ENCODE measurements at regions not wholly inside any gene's neighbourhood (a gene's known extent, or its start where the extent isn't known, plus 50 kb on each side); places are given as distances from the start of the nearest gene placed in this dataset.

- Histone ChIP-seq H3K79me2 (no peaks in the 10 kb centered on the region), H3K27ac (no peak overlapping the region), H3K4me1 (no peaks in the 10 kb centered on the region), H3K36me3 (ENCODE audit: control insufficient read depth, insufficient read depth, low read length) (no peaks in the 10 kb centered on the region), H3K9me3 (ENCODE audit: control insufficient read depth, low read length) (no peaks in the 10 kb centered on the region), H3K4me2 (ENCODE audit: low read length) (no peak overlapping the region), H2AFZ (no peak overlapping the region), H3K27me3 (ENCODE audit: control insufficient read depth, insufficient read depth, low read length) (no peaks in the 10 kb centered on the region), H3K9ac (no peak overlapping the region), H3K4me3 (ENCODE audit: low read depth, low read length) (no peak overlapping the region)
- TF ChIP-seq CTCF (IDR thresholded peaks at IDR 0.05): no peak
Measured at GRCh38 chr7:113652501-113652900, 266.3 kb downstream of the PPP1R3A start.

GRCh38 chr7:113649556-113649955, 269.3 kb downstream of the PPP1R3A start:
- Histone ChIP-seq H3K27ac (no peak overlapping the region), H3K27me3 (ENCODE audit: control insufficient read depth, insufficient read depth, low read length) (no peaks in the 10 kb centered on the region), H3K9ac (no peak overlapping the region), H2AFZ (no peak overlapping the region), H3K4me2 (ENCODE audit: low read length) (no peak overlapping the region), H3K36me3 (ENCODE audit: control insufficient read depth, insufficient read depth, low read length) (no peaks in the 10 kb centered on the region), H3K79me2 (no peaks in the 10 kb centered on the region), H3K4me1 (no peaks in the 10 kb centered on the region), H3K9me3 (ENCODE audit: control insufficient read depth, low read length) (no peaks in the 10 kb centered on the region), H3K4me3 (ENCODE audit: low read depth, low read length) (no peak overlapping the region)
- TF ChIP-seq CTCF (IDR thresholded peaks at IDR 0.05): no peak

GRCh38 chr7:113639221-113639620, 279.6 kb downstream of the PPP1R3A start:
- Histone ChIP-seq H3K79me2 (no peaks in the 10 kb centered on the region), H3K27me3 (ENCODE audit: control insufficient read depth, insufficient read depth, low read length) (no peaks in the 10 kb centered on the region), H2AFZ (no peak overlapping the region), H3K4me2 (ENCODE audit: low read length) (no peak overlapping the region), H3K4me1 (no peaks in the 10 kb centered on the region), H3K9me3 (ENCODE audit: control insufficient read depth, low read length) (no peaks in the 10 kb centered on the region), H3K9ac (no peak overlapping the region), H3K36me3 (ENCODE audit: control insufficient read depth, insufficient read depth, low read length) (no peaks in the 10 kb centered on the region), H3K4me3 (ENCODE audit: low read depth, low read length) (no peak overlapping the region), H3K27ac (no peak overlapping the region)
- TF ChIP-seq CTCF (IDR thresholded peaks at IDR 0.05): no peak

GRCh38 chr7:113636727-113637421, 281.9 kb downstream of the PPP1R3A start:
- H3K4me2 ChIP-seq (ENCODE audit: low read length): no peak overlapping the region
- no peaks in the 10 kb centered on the region for H3K4me1 ChIP-seq
- TF ChIP-seq CTCF (IDR thresholded peaks at IDR 0.05): no peak
- no peaks in the 10 kb centered on the region for H3K9me3 ChIP-seq (ENCODE audit: control insufficient read depth, low read length)
- no peaks in the 10 kb centered on the region for H3K79me2 ChIP-seq
- H2AFZ ChIP-seq: no peak overlapping the region
- no peak overlapping the region for H3K4me3 ChIP-seq (ENCODE audit: low read depth, low read length)
- H3K36me3 ChIP-seq (ENCODE audit: control insufficient read depth, insufficient read depth, low read length): no peaks in the 10 kb centered on the region
- H3K27ac ChIP-seq: no peak overlapping the region
- no peaks in the 10 kb centered on the region for H3K27me3 ChIP-seq (ENCODE audit: control insufficient read depth, insufficient read depth, low read length)
- H3K9ac ChIP-seq: no peak overlapping the region

- no peak overlapping the region for H3K4me3 ChIP-seq (ENCODE audit: low read depth, low read length)
- H3K9me3 ChIP-seq (ENCODE audit: control insufficient read depth, low read length): no peaks in the 10 kb centered on the region
- H3K4me2 ChIP-seq (ENCODE audit: low read length): no peak overlapping the region
- no peaks in the 10 kb centered on the region for H3K36me3 ChIP-seq (ENCODE audit: control insufficient read depth, insufficient read depth, low read length)
- no peaks in the 10 kb centered on the region for H3K27me3 ChIP-seq (ENCODE audit: control insufficient read depth, insufficient read depth, low read length)
- no peak overlapping the region for H3K9ac ChIP-seq
- H3K79me2 ChIP-seq: no peaks in the 10 kb centered on the region
- no peak overlapping the region for H2AFZ ChIP-seq
- H3K27ac ChIP-seq: no peak overlapping the region
- no peaks in the 10 kb centered on the region for H3K4me1 ChIP-seq
- no peak for TF ChIP-seq CTCF (IDR thresholded peaks at IDR 0.05)
Measured at GRCh38 chr7:113635492-113635891, 283.3 kb downstream of the PPP1R3A start.

Data from parathyroid adenoma (tissue), 2 donors.